H54 (cell line): ENCODE measurements at regions not wholly inside any gene's neighbourhood (a gene's known extent, or its start where the extent isn't known, plus 50 kb on each side); places are given as distances from the start of the nearest gene placed in this dataset.
A peak's percentile ranks its signal among the peaks of the same experiment; 100 is the strongest.
"Not testable (repeated sequence)": the region's sequence is repeated elsewhere in the genome, so short reads cannot be mapped to it uniquely, and the experiment has no call there.

Experiments used
- DNase-seq: peaks from one replicate; pipeline ENCODE4 v3.0.0; 2011; ENCODE audit warnings: low spot score, mixed read lengths; ENCODE audit not compliant: insufficient read length
- FAIRE-seq: peaks from 3 replicates; lab custom pipeline; 2011; peaks lifted over from hg19 to GRCh38; lab: Jason Lieb, UNC
- POLR2A ChIP-seq: IDR thresholded peaks from 2 replicates; pipeline ENCODE4 v1.6.1; 2011; ENCODE audit warnings: low read depth, mild to moderate bottlenecking, low read length

GRCh38 chr12:47337581-47337980 lies 257.8 kb upstream of the AMIGO2 start:
- TF ChIP-seq POLR2A, result no peak
- no peak for DNase-seq
- FAIRE-seq, result no peak

DNA sequence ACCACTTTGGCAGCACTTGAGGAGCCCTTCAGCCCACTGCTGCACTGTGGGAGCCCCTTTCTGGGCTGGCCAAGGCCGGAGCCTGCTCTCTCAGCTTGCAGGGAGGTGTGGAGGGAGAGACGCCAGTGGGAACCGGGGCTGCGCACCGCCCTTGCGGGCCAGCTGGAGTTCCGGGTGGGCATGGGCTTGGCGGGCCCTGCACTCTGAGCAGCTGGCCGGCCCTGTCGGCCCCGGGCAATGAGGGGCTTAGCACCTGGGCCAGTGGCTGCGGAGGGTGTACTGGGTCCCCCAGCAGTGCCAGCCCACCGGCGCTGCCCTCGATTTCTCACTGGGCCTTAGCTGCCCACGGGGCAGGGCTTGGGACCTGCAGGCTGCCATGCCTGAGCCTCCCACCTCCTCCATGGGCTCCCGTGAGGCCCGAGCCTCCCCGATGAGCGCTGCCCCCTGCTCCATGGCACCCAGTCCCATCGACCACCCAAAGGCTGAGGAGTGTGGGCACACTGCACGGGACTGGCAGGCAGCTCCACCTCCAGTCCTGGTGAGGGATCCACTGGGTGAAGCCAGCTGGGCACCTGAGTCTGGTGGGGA lies 253.6 kb upstream of the AMIGO2 start:
- not testable (repeated sequence) for FAIRE-seq

GRCh38 chr12:47328831-47329545 lies 249.2 kb upstream of the AMIGO2 start:
- TF ChIP-seq POLR2A, result no peak
- DNase-seq (no peak), FAIRE-seq (peak; percentile 77)

More for the DNA sequence above, 253.6 kb upstream of the AMIGO2 start:
- DNase-seq, result not testable (repeated sequence)

- DNase-seq (no peak), FAIRE-seq (no peak)
Measured at GRCh38 chr12:47326190-47326589, 246.4 kb upstream of the AMIGO2 start.

DNA sequence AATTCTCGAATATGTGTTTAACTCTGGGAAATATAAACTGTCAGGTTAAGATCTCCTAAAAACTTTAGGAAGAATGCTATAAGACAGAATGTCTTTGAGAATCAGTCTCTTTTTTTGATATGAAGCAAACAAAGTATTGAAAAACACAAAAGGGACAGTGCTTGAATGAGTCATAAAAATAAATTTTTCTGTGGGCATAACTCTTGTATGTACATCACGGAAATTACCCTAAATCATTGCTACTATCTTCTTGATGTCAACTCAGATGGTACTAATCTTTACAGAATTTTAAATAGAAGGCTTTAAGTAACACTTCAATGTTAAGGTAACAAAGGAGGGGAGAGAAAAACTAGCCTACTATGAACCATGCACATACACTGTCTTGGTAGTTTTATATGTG lies 244.0 kb upstream of the AMIGO2 start:
- DNase-seq, result no peak
- FAIRE-seq, result no peak
- TF ChIP-seq POLR2A, result no peak

More at GRCh38 chr12:47326190-47326589, 246.4 kb upstream of the AMIGO2 start:
- TF ChIP-seq POLR2A, result no peak

GRCh38 chr12:47321436-47321835 lies 241.7 kb upstream of the AMIGO2 start:
- no peak for TF ChIP-seq POLR2A
- FAIRE-seq, result no peak
- DNase-seq, result no peak

GRCh38 chr12:47319746-47320145 lies 240.0 kb upstream of the AMIGO2 start:
- FAIRE-seq (no peak), DNase-seq (no peak)
- no peak for TF ChIP-seq POLR2A

GRCh38 chr12:47318963-47319362 lies 239.2 kb upstream of the AMIGO2 start:
- DNase-seq (no peak), FAIRE-seq (no peak)
- no peak for TF ChIP-seq POLR2A

DNA sequence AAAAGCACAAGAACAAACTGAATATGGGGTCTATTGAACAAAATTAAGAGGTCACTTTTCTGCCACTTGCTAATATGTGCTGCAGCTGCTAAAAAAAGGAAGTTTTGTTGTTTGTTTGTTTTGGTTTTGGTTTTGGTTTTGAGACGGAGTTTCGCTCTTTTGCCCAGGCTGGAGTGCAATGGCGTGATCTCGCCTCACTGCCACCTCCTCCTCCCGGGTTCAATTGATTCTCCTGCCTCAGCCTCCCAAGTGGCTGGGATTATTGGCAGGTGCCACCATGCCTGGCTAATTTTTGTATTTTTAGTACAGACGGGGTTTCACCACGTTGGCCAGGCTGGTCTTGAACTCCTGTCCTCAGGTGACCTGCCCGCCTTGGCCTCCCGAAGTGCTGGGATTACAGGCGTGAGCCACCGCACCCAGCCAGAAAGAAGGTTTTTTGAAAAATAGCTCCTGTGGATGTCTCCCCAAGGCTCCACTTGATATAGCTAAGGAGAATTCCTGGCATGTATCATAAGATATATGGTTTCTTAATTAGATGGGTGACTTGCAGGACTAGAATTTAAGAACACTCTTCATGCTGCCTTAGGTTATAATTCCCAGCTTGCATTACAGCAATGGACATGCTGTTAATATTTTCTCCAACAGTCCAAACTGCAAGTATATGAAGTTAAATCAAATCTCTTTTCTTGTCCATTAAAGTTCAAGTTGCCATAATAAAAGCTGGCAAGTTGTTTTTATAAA lies 237.6 kb upstream of the AMIGO2 start:
- no peak for TF ChIP-seq POLR2A
- DNase-seq (no peak), FAIRE-seq (peak; percentile 38)

GRCh38 chr12:47316609-47317049 lies 236.9 kb upstream of the AMIGO2 start:
- DNase-seq, result no peak
- FAIRE-seq, result peak; percentile 36
- TF ChIP-seq POLR2A, result no peak

GRCh38 chr12:47314996-47315395 lies 235.2 kb upstream of the AMIGO2 start:
- FAIRE-seq (no peak), DNase-seq (no peak)
- no peak for TF ChIP-seq POLR2A

DNA sequence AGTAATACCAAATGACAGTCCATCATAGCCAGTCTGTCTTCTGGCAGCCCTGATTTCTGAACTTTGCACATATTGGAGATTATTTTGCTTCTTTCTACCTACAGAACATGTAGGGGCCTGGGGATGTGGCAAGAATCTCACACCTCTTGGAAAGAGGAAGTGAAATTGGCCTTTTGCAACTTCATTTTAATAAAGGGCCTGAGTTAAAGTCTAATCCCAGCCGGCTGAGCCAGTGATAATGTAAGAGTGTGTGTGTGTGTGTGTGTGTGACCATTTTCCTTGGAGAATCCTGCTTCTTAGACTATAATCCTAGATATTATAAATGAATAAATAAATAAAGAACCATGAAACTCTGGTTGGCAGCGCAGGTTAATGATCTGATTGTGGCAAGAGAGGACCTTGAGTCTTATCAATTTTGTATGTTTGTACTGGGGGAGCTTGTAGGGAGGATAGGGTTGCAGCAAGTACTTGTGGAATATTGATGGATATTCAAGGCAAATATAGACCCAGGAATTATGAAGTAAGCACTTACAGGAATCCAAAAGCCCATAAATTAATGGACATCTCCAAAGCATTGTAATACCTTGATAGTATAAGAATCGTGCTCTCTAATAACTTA lies 233.2 kb upstream of the AMIGO2 start:
- no peak for TF ChIP-seq POLR2A
- FAIRE-seq, result no peak
- no peak for DNase-seq

DNA sequence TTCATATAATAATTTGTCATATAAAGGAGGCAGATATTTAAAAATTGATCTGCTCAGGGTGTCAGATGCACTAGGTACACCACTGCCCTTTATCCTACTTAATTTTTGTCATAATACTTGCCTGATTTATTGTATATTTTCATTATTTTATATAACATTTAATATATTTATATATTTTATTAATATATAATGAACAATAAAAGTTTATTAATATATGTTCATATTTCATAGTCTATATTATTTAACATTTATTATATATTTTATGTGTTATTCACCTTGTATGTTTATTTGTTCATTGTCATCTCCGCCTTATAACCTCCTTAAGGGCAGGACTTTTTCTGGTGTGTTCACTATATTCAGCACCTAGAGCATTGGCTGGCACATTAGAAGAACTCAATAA lies 232.4 kb upstream of the AMIGO2 start:
- DNase-seq (no peak), FAIRE-seq (no peak)
- no peak for TF ChIP-seq POLR2A

GRCh38 chr12:47311568-47311967 lies 231.8 kb upstream of the AMIGO2 start:
- FAIRE-seq, result no peak
- no peak for TF ChIP-seq POLR2A
- no peak for DNase-seq
